Smooth muscle cell (in vitro differentiated cells): ENCODE measurements at regions not wholly inside any gene's neighbourhood (a gene's known extent, or its start where the extent isn't known, plus 50 kb on each side); places are given as distances from the start of the nearest gene placed in this dataset.

Source experiments
- DNase-seq: peaks from one replicate; lab custom pipeline; 2025; ENCODE audit not compliant: unreplicated experiment; lab: John Stamatoyannopoulos, UW
- H2AFZ ChIP-seq: fragments of 200-600 bp; sonication (generic); 2 replicates; pipeline ENCODE4 v1.6.0; 2016; ENCODE audit warnings: antibody characterized with exemption, low read depth, mild to moderate bottlenecking
- H3F3A ChIP-seq: fragments of 200-600 bp; sonication (generic); 2 replicates; pipeline ENCODE4 v1.6.0; 2017; ENCODE audit warnings: antibody characterized with exemption, low read depth
- H3K27ac ChIP-seq: fragments of 200-600 bp; sonication (generic); 2 replicates; pipeline ENCODE4 v1.5.1; 2016; ENCODE audit warnings: low read depth, mild to moderate bottlenecking
- H3K27me3 ChIP-seq: fragments of 200-600 bp; sonication (generic); 2 replicates; pipeline ENCODE4 v1.6.1; 2016; ENCODE audit warnings: low read depth, mild to moderate bottlenecking
- H3K36me3 ChIP-seq: fragments of 200-600 bp; sonication (generic); 2 replicates; pipeline ENCODE4 v1.5.1; 2016; ENCODE audit warnings: low read depth
- H3K4me1 ChIP-seq: fragments of 200-600 bp; sonication (generic); 2 replicates; pipeline ENCODE4 v1.5.1; 2016; ENCODE audit warnings: low read depth
- H3K4me2 ChIP-seq: fragments of 200-600 bp; sonication (generic); 2 replicates; pipeline ENCODE4 v1.6.0; 2016; ENCODE audit warnings: mild to moderate bottlenecking
- H3K4me3 ChIP-seq: fragments of 200-600 bp; sonication (generic); 2 replicates; pipeline ENCODE4 v1.5.1; 2016; ENCODE audit warnings: mild to moderate bottlenecking
- H3K79me2 ChIP-seq: fragments of 200-600 bp; sonication (generic); 2 replicates; pipeline ENCODE4 v1.6.0; 2016; ENCODE audit warnings: low read depth, mild to moderate bottlenecking
- H3K9ac ChIP-seq: fragments of 200-600 bp; sonication (generic); 2 replicates; pipeline ENCODE4 v1.6.0; 2016; ENCODE audit warnings: low read depth
- H3K9me3 ChIP-seq: fragments of 200-600 bp; sonication (generic); replicated peaks from 2 replicates; pipeline ENCODE4 v1.5.1; 2016; ENCODE audit warnings: low read depth
- H4K20me1 ChIP-seq: fragments of 200-600 bp; sonication (generic); 2 replicates; pipeline ENCODE4 v1.6.0; 2016; ENCODE audit warnings: low read depth
- WGBS: methylation state at CpG from one replicate; pipeline ENCODE4 v1.1.7; 2016; ENCODE audit warnings: low lambda C conversion rate; 5-methylcytosine and 5-hydroxymethylcytosine counted together
- TF ChIP-seq, protein P1 (sequence below): fragments of 200-600 bp; sonication (generic); IDR thresholded peaks from 2 replicates; pipeline ENCODE4 v1.5.1; 2017; ENCODE audit warnings: borderline replicate concordance, mild to moderate bottlenecking, antibody characterized with exemption; ENCODE audit not compliant: insufficient read depth, poor library complexity, severe bottlenecking

DNA sequence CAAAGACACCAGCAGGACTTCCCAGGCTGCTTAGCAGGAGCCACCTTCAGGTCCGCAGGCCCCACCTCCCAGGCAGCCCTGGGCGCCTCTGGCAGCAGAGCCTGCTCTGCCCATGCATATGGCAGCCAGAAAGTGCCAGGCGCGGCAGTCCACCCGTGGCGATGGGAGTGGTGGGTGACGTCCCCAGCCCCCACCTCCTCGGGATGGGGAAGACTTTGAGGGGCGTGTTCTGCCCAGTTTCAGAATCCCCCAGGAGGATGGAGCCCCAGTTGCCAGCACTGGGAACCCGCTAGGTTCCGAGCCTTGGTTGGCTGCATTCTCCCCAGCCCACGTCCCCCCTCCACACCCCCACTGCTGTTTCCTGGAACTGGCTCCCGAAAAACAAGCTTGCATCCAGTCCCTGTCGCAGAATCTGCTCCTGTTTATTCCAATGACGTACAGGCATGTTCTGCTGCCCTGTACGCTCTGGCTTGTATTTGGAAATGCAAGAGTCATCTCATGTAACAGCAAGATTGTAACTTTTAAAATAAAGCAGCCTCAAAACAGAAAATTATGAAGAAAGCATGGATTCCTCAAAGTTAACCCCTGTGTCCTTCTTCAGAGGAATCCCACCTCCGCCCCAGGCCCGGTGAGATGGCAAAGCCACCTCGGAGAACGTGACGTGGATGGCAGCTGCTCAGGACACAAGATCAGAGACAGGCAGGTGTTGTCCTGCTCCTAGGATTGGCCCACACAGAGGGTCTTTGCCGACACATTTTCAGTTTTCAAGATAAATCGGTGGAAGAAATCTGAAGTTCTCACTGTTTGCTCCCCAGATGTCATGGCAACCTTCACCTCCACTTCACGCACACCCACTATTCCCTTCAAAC is 87.8 kb upstream of the PPP2R2D start:
- DNase-seq = no peak
- H3K4me2 ChIP-seq = no peak overlapping the region
- H3K27me3 ChIP-seq = peaks cover 16% of the 10 kb centered on the region
- TF ChIP-seq, protein P1, sequence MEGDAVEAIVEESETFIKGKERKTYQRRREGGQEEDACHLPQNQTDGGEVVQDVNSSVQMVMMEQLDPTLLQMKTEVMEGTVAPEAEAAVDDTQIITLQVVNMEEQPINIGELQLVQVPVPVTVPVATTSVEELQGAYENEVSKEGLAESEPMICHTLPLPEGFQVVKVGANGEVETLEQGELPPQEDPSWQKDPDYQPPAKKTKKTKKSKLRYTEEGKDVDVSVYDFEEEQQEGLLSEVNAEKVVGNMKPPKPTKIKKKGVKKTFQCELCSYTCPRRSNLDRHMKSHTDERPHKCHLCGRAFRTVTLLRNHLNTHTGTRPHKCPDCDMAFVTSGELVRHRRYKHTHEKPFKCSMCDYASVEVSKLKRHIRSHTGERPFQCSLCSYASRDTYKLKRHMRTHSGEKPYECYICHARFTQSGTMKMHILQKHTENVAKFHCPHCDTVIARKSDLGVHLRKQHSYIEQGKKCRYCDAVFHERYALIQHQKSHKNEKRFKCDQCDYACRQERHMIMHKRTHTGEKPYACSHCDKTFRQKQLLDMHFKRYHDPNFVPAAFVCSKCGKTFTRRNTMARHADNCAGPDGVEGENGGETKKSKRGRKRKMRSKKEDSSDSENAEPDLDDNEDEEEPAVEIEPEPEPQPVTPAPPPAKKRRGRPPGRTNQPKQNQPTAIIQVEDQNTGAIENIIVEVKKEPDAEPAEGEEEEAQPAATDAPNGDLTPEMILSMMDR = no peak
- H3K27ac ChIP-seq = no peak overlapping the region
- H3K36me3 ChIP-seq = no peaks in the 10 kb centered on the region
- no peaks in the 10 kb centered on the region for H3K79me2 ChIP-seq
- H3F3A ChIP-seq = no peaks in the 10 kb centered on the region
- H3K4me3 ChIP-seq = no peak overlapping the region
- H3K9me3 ChIP-seq = no peaks in the 10 kb centered on the region
- no peaks in the 10 kb centered on the region for H3K4me1 ChIP-seq
- H4K20me1 ChIP-seq = no peaks in the 10 kb centered on the region
- H3K9ac ChIP-seq = no peak overlapping the region
- H2AFZ ChIP-seq = no peak overlapping the region
- WGBS = 92% methylated on average over 24 of the region's 24 CpGs

DNA sequence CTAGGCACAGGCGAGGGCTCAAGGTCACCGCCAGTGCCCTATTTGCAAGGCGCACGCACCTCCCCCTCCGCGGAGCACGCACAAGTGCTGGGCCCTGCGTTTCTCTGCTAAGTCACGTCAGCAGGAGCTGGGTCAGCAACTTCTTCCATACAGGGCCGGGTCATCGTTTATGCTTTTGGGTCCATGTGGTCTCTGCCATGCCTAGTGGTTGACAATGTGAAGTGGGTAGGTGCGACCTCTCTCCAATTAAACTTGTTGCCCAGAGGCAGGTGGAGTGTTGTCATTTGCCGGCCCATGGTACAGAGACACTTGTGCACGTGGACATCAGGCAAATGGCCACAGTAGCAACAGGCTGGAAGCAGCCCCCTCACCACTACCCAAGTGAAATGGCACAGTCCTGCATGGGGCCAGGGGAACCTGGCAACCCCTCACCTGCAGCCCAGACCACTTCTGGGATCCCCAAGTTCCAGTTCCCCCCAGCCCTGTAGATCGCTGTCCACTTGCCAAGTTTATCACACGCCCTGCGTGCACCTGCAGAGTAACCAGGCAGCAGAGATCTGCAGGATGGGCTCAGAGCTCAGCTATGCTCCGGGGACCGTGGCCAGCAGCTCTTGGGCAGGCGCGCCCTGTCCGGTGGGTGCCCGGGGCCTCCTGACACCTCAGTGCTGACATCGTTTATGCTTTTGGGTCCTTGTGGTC is 86.1 kb upstream of the PPP2R2D start:
- H3K36me3 ChIP-seq = no peaks in the 10 kb centered on the region
- 84% methylated on average over 24 of the region's 24 CpGs for WGBS
- H3K9ac ChIP-seq = no peak overlapping the region
- H3K27me3 ChIP-seq = peaks cover 10% of the 10 kb centered on the region
- TF ChIP-seq, protein P1 = no peak
- H3K4me3 ChIP-seq = no peak overlapping the region
- H3K79me2 ChIP-seq = no peaks in the 10 kb centered on the region
- H2AFZ ChIP-seq = no peak overlapping the region
- no peaks in the 10 kb centered on the region for H3F3A ChIP-seq
- no peaks in the 10 kb centered on the region for H3K9me3 ChIP-seq
- no peaks in the 10 kb centered on the region for H3K4me1 ChIP-seq
- no peak overlapping the region for H3K27ac ChIP-seq
- H4K20me1 ChIP-seq = no peaks in the 10 kb centered on the region
- H3K4me2 ChIP-seq = no peak overlapping the region
- DNase-seq = no peak

DNA sequence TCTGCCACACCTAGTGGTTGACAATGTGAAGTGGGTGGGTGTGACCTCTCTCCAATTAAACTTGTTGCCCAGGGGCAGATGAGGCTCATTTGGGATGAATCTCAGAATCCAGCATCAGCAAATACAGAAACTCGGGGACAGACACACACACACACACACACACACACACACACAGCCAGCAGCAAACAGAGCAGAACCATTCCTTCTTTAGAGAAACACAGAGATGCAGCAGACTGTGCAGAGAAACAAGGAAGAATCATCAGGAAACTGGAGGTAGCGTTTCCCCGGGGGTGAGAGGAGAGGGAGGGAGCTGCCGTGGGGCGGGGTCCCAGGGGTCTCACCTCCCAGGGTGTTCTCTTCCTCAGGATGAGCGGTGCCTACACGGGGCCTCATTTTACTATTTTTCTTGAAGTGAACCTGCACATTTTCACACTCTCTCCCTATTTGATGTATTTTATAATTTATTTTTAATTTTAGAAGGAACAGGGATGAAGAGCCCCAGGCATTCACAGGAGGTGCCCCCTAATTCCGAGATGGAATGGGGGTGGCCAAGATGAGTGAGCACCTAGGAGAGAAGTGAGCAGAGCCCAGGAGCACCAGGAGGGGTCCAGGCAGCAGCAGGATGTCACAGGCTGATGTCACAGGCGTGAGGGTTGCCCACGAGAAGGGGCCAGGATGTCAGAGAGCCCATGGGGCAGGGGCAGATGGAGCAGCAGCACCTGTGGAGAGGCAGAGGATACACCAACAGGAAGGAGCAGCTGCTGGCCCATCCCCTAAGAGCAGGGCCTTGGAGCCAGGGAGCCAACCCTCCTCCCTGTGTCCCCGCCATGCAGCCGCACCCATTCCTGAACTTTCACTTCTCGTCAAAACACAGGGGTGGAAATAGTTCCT is 85.3 kb upstream of the PPP2R2D start:
- Histone ChIP-seq H3K27me3 (peaks cover 10% of the 10 kb centered on the region), H3K9me3 (no peaks in the 10 kb centered on the region), H2AFZ (no peak overlapping the region), H3K4me3 (no peak overlapping the region), H3F3A (no peaks in the 10 kb centered on the region), H4K20me1 (no peaks in the 10 kb centered on the region), H3K27ac (no peak overlapping the region), H3K79me2 (no peaks in the 10 kb centered on the region), H3K9ac (no peak overlapping the region), H3K36me3 (no peaks in the 10 kb centered on the region), H3K4me2 (no peak overlapping the region), H3K4me1 (no peaks in the 10 kb centered on the region)
- 76% methylated on average over 13 of the region's 13 CpGs for WGBS
- TF ChIP-seq, protein P1 = no peak
- no peak for DNase-seq
